ENCODE measurements at regions not wholly inside any gene's neighbourhood (a gene's known extent, or its start where the extent isn't known, plus 50 kb on each side); places are given as distances from the start of the nearest gene placed in this dataset.

DNA sequence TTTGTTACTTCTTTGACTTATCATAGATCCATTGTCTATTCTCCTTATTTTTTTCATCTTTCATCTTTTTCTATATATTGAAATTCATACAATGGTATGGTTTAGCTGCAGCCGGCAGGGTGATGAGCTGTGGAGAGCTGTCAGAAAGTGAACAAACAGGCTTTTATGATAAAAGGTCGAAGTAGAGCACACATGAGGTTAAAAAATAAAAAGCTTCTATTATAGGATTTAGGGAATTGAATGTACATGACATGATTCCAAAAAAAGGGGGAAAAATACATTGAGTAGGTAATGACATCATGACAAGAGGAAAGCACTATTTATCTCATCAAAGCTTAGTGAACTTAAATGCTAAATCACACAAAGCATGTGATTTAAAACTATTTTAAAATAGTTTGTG lies 884.8 kb downstream of the METTL15 start:
- no peak for DNase-seq (ENCODE audit: low read depth in 2 of 2)

DNA sequence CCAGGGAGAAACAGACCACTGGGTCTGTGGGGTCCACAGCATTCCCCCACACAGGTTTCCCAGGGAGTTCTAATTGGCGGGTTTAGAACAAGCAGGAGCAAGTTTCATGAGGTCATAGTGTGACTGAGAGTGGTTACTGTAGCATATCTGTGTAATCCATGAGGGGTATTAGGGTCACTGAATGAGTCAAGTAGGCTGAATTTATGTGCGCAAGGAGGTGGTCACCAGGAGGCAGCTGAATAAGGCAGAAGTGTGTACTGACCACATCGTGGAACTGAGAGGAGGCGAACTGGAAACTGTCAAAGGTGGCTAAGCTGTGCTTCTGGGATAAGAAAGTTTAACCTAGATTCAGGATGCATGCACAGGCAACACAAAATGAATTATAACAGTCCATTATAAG lies 876.0 kb downstream of the METTL15 start:
- no peak for DNase-seq (ENCODE audit: low read depth in 2 of 2)

DNA sequence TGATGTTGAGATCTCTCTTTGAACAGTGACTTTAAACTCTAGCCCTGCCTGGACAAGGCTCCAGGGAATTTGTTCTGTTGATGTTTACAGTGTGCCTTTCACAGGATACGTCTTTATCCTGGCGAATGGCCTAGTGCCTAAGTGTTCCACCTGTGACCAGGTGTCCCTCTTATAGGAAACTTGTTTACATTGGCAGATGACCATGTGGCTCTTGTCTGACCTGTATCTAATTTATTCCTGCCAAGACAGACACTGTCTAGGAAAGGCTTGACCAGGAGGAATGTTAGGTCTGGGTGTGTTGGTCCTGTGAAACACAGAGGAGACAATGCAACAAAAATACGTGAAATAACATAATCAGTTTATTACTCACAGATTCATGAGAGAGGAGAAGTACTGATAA lies 875.6 kb downstream of the METTL15 start:
- no peak for DNase-seq (ENCODE audit: low read depth in 2 of 2)

DNA sequence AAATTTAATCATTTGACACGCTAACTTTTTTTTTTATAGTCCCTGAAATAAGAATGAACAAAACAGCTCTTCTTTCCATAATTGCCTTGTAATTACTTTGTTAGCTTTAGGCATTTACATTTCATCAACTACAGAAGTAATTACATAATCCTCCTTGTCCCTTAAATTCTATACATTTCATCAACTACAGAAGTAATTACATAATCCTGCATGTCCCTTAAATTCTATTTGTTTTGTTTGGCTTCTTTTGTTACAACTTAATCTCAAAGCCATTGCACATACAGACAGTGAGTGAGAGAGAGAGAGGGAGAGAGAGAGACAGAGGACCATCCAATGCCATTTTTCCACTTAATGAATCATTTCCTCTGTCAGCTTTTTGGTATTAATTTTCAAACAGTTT lies 873.2 kb downstream of the METTL15 start:
- DNase-seq (ENCODE audit: low read depth in 2 of 2) = no peak

DNA sequence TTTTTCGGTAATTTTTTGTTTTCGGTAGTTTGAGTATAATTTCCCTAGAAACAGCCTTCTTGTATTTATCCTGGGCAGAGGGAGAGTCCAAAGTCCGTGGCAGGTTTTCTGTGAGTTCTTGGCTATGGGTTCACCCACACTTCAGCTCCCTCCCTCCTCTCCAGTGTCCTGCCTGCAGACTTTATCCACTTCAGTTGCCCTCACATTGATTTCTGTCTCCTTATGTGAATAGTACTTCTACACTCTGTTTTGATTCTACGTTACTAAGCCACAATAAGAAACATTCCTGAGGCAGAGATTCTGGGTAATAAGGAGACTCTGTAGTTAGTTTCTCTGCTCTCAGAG lies 868.6 kb downstream of the METTL15 start:
- DNase-seq (ENCODE audit: low read depth in 2 of 2) = no peak

DNA sequence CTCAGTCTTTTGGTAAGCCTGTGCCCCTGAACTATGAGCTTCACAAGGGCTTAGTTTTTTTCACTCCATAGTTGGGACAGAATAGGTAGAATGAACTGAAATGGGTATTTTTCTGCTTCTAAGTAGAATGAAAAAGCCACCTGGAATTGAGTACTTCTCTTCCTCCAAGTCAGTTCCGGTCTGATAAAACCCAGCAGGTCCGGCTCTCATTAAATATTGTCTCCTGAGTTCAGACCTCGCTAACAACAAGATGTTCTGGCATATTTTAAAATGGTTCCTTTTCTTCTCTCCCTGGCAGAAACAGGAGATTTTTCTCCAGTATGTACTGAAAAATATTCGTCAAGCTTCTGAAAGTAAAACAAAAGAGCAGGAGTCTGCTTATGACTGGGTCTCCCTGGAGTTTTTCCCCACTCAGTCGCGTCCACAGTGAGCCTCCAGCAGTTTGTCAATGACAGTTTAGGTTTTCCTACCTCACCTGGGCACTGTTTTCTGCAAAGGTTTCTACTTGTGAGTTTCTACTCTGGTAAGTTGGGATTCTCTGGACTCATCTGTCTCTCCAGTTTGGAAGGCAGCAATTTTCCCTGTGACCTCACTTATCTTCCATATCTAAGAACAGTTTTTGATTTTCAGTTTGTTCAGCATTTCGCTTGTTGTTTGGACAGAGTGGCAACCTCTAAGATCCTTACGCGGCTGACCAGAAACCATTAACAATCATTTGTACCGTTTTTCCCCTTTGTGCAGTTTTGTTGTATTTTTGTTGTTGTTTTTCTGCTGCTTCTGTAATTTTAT lies 868.0 kb downstream of the METTL15 start:
- DNase-seq (ENCODE audit: low read depth in 2 of 2) = no peak

DNA sequence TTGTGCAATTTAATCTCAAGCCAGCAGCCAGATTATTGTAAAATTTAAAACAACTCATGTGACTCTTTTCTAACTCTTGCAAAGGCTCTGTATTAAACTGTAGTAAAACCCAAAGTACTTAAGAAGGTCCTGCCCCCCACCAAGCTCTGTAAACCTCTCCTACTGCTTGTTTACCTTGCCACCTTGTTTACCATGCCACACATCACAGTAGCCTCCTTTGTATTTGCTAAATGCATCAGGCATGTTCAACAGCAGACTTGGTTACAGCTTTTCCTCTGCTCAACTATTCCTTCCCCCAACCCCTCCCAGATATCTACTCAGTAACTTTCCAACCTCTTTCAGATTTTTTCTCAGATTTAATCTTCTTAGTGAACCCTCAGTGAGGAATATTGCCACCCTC lies 861.6 kb downstream of the METTL15 start:
- no peak for DNase-seq (ENCODE audit: low read depth in 2 of 2)

DNA sequence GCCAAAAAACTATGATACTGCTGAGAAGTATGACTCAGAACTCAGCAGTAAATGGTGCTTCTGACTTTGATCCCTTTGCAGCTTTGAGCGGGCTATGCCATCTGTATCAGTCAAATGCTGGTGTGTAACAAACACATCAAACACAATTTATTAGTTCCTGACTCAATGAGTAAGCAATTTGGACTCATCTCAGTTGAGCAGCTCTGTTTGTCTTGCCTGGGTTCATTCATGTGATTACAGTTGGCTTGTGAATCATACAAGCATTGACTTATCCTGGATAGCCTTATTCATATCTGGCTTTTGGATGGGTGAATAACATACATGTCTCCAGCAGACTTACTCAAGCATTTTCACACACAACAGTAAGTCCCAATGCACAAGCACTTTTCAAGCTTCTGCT lies 858.8 kb downstream of the METTL15 start:
- DNase-seq (ENCODE audit: low read depth in 2 of 2) = no peak

DNA sequence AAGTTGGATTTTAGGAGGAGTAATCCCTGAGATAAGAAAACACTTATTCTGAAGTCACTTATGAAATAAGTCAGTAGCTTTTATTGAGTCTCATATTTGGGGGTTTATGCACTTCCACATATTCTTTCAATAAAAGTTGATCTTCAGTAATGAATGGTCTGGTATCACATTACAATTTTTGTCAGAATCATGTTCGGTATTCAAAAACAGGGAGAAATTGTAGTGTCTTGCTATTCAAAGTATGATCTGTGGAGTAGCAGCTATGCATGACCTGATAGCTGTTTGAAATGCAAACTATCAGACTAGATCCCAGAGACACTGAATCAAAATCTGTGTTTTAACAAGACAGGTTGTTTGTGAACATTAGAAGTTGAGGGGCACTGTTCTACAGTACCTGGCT lies 857.6 kb downstream of the METTL15 start:
- no peak for DNase-seq (ENCODE audit: low read depth in 2 of 2)

DNA sequence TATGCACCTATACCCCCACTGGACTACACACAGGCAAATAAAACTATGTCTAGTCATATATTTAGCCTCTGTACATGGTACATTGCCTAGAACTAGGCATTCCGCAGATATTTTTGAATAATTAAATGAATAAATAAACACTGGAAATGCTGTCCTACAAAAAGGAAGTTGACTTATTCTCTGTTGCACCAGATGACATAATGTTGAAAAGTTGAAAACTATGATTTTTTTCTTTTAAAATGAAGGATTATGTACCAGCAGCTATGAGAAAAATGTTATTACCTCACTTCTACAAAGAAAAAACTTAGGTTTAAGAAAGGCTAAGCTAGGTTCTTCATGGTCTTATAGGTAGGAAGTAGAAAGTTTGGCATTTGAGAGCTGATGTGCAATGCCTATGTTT lies 856.6 kb downstream of the METTL15 start:
- DNase-seq (ENCODE audit: low read depth in 2 of 2) = no peak

DNA sequence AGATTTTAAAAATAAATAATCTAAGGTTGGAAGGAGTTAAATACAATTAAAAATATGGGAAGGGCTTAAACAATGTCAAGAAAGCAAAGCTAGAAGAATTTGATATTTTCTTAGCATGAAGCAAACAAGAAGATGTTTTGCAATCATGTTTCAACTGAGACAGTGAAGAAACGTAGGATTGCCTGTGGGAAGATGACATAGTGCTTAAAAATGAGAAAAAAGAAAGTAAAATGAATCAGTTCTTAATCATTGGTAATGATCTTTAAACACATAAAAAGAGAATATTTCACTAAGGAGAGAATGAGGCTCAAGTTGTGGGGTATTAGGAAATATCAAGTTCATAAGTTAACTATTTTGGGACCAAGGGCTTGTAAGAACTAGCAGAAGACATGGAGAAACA lies 855.0 kb downstream of the METTL15 start:
- no peak for DNase-seq (ENCODE audit: low read depth in 2 of 2)

DNA sequence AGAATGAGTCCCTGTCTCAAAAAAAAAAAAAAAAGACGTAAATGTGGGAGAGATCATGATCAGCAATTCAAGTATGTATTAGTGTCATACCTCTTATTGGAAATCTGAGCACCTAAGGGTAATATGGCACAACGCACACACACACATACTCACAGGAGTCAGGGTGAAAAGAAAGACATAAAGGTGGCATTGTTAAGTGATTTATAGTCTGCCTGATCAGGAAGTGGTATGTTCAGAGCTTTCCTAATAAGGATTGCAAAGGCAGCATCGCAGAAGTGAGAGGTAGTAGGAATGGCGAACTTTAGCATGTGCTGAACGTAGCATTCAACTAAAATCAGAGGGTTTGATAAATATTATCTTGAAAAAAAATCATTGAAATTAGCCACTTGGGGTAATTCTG lies 854.3 kb downstream of the METTL15 start:
- no peak for DNase-seq (ENCODE audit: low read depth in 2 of 2)

DNA sequence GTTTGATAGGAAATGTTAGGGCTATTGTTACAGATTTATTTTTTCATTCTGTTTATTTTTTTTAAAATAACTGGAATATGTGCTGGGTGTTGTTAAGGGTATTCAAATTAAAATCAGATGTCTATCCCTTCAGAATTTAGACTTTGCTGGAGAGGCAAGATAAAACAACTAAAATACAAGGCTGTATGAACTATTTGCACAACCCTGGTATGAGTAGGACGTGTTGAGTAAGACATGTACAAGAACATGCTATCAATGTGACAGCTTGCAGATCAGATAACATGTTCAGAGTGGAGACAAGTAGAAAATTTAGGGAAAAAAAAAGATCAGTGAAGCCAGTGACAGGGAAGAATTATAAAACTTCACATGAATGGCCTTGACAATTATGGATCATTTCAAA lies 853.5 kb downstream of the METTL15 start:
- DNase-seq (ENCODE audit: low read depth in 2 of 2) = no peak

DNA sequence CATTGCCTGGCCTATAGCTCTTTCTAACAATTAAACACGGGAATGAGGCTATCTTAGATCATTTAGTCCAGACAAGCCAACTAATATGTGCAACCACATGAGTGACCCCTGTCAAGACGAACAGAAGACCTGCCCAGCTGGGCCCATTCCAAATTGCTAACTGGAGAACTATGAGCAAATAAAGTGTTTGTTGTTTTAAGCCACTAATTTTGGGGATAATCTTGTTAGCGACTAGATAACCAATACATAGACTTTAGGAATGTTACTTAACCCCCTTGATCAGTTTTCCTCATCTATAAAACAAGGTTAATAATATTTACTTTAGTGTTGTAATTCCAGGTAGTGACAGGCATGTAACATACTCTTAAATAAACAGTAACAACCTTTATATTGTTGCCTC lies 848.3 kb downstream of the METTL15 start:
- DNase-seq (ENCODE audit: low read depth in 2 of 2) = no peak

DNA sequence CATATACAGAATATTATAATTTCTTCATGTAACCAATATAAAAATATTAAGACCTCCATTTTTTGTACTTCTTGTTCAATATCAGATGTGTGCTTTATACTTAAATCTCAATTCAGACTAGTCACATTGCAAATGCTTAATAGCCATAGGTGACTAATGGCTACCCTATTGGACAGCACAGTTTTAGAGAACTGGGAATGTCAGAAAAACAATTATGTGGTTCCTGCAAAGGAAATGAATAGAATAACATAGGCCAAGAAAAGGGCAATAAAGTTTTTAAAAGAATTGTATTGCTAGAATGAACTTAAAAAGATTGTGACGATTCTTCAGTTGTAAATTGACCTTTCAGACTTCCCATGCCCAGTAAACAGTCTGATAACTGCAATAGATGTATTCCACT lies 843.0 kb downstream of the METTL15 start:
- no peak for DNase-seq (ENCODE audit: low read depth in 2 of 2)

DNA sequence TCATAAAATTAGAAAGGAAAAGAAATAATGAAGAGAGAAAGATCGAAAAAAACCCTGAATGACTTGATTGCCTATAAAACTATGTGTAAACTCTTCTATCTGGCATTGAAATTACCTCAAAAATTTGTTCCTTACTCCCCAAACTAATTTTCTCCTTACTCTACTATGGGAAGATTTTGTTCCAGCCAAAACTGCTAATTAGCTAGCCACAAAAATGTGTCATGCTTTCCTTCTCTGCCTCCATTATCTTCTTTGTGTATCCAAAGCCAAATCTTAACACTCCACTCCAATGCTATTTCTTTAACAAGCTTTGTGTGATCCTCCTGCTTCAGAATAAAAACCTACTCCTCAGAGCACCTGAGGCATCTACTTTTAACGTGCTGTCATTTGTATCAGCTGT lies 831.2 kb downstream of the METTL15 start:
- DNase-seq (ENCODE audit: low read depth in 2 of 2) = no peak

DNA sequence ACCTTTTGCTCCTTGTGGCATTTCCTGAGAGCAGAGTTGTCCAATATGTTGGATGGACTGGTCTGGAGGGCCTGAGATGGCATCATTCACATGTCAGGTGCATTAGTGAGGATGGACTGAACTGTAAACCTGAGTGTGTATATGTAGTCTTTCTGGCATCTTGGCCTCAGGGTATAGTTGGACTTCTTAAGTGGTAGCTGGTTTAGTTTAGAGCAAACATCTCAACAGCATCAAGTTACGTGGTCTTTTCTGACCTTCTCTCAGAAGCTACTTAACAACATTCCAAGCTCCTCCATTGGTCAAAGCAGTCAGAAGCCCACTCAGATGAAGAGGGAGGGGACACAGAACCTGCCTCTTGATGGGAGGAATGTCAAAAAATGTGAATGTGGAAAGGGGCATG lies 829.9 kb downstream of the METTL15 start:
- no peak for DNase-seq (ENCODE audit: low read depth in 2 of 2)

DNA sequence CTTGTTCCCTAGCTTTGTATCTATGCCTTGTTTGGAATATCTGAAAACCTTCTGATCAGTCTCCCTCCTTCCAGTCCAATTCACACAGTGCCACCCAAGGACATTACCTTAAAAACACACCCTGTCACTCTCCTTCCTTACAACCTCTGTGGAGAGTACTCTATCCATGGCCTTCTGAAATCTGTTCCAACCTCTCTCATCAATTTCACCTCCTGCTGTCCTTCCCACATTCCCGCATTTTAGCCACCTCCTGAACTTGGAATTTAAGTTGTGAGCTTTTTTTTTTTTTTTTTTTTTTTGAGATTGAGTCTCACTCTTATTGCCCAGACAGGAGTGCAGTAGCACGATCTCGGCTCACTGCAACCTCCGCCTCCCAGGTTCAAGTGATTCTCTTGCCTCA lies 824.8 kb downstream of the METTL15 start:
- no peak for DNase-seq (ENCODE audit: low read depth in 2 of 2)

DNA sequence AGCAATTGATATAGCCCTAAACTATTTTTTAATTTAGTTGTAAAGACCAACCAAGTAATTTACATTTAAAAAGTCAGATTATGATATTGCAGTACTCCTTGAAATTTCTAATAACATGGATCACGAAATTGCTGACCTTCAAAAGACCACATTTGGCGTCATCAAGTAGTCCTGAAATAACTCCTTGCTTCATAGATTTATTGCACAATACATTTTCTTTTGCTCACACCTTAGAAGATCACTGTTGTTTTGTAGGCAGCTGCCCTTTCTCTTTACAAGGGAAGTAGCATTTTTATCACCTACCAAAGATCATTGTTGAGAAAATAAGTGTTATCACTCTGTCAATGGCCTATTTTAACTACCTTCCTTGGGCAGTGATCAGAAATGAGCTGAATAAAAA lies 815.8 kb downstream of the METTL15 start:
- no peak for DNase-seq (ENCODE audit: low read depth in 2 of 2)

DNA sequence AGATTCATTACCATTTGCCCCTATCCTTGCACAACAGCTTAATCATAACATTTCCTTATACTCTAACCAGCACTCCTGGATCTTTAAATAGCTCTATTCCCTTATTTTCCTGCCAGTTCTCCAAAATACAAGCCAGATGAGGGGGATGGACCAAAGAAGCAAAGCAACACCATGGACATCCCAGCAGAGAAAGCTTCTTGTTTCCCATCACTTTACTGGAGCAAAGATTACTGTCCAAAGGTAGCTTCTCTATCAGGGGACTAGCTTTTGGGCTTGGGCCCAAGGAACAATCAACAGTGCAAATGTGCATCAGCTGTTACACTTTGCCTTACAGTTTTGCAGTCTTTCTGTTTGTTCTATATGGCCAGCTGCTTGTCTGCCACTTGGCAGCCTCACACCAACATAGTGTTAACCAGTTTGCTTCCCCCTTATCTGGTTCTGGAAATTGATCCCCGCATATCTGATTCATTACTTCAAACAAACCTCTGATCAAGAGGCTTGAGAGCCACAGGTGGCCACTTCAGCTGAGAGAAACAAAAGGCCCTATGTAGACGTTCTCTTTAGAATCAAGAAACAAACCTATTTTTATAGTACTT lies 814.3 kb downstream of the METTL15 start:
- no peak for DNase-seq (ENCODE audit: low read depth in 2 of 2)

DNA sequence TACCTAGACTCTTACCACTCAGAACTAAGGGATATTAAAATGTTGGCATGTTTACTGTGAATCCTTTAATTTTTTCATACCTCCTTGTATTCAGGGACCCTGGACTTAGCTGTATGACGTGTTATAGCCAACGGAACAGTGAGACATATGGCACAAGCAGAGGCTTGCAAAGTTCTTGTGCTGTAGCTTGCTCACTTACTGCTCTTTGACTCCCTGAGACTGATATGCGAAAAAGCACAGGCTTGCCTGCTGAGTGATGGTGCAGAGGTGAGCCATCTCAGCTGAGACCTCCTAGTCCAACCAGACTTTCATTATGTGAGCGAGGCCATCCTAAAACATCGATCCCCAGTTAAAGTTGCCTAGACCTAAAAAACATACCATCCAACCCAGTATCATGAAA lies 811.0 kb downstream of the METTL15 start:
- no peak for DNase-seq (ENCODE audit: low read depth in 2 of 2)

DNA sequence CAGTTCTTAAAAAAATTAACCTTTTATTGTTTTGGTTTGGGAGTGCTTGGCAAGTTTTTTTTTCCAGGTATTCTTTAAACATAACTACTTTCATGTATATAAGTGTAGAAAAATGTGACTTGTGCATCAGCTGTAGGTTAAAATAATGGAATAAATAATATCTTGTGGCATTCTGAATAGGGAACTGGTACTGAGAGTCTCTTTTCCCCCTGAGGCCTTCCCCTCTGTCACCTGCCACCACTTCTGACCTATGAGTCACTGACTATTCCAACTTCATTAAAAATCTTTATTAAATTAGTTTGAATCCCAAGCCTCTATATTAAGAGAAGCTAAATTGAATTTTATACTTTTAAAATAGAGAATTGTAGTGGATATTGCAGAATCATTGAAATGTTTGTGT lies 805.7 kb downstream of the METTL15 start:
- DNase-seq (ENCODE audit: low read depth in 2 of 2) = no peak

DNA sequence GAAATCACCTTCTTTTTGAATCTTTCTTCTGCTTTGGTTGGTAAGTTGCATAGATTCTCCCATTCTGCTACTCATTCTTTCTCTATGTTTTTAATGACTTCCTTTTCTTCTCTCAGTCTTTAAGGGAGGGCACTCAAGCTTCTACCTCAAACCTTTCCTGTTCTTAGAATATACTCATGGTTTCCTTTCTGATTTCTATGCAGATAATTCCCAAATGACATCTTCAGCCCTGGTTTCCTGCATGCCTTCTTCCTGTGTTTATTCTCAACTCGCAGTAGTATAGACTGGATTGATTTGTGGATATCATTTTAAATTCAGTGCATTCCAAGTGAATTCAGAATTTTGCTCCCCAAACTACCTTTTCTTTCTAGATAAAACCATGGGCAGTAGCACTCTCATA lies 803.6 kb downstream of the METTL15 start:
- no peak for DNase-seq (ENCODE audit: low read depth in 2 of 2)

DNA sequence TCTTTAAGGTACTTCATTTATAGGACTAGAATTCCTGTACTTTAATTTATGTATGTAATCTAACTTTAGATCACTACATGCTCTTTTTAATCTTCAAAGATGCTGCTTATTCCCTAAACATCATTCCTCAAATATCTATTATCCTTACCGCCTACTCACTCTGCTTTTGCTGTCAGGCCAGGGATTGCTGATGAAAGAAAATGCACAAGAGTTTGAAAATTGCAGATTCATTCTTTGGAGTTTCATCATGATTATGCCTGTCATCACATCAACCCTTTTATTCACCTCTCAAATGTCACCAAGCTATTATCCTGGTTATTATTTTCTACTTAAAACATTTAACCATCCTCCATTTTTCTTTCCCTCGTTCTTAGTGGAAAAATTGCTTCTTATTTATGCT lies 802.7 kb downstream of the METTL15 start:
- DNase-seq (ENCODE audit: low read depth in 2 of 2) = no peak

Data from activated CD4-positive, alpha-beta T cell treated with anti-CD3 and anti-CD28 coated beads for 24 hours (primary cell).